ENCODE measurements at regions not wholly inside any gene's neighbourhood (a gene's known extent, or its start where the extent isn't known, plus 50 kb on each side); places are given as distances from the start of the nearest gene placed in this dataset.

DNA sequence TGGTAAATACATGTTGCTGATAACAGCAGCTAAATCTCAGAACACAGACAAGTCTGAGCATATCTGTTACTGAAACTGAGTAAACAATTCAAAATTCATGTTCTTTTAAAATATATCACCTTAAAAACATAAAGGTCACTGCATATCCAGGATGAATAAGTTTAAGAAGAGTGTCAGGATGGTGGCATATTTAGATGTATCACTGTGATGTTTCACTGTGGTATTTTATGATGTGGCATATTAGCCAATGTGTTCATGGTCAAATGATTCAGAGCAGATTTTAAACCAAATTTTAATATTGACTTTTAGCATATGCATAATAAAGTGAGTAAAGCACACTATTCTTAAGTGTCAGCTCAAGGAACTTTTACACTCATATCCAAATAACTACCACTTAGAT is 346.4 kb upstream of the DPPA4 start:
- TF ChIP-seq, protein P1, sequence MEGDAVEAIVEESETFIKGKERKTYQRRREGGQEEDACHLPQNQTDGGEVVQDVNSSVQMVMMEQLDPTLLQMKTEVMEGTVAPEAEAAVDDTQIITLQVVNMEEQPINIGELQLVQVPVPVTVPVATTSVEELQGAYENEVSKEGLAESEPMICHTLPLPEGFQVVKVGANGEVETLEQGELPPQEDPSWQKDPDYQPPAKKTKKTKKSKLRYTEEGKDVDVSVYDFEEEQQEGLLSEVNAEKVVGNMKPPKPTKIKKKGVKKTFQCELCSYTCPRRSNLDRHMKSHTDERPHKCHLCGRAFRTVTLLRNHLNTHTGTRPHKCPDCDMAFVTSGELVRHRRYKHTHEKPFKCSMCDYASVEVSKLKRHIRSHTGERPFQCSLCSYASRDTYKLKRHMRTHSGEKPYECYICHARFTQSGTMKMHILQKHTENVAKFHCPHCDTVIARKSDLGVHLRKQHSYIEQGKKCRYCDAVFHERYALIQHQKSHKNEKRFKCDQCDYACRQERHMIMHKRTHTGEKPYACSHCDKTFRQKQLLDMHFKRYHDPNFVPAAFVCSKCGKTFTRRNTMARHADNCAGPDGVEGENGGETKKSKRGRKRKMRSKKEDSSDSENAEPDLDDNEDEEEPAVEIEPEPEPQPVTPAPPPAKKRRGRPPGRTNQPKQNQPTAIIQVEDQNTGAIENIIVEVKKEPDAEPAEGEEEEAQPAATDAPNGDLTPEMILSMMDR (IDR thresholded peaks at IDR 0.05; ENCODE audit: poor library complexity): no peak
- TF ChIP-seq EZH2 (IDR thresholded peaks at IDR 0.05; ENCODE audit: borderline replicate concordance): no peak
